MG63 (cell line): ENCODE measurements at regions not wholly inside any gene's neighbourhood (a gene's known extent, or its start where the extent isn't known, plus 50 kb on each side); places are given as distances from the start of the nearest gene placed in this dataset.
"Not testable (repeated sequence)": the region's sequence is repeated elsewhere in the genome, so short reads cannot be mapped to it uniquely, and the experiment has no call there.

Experiments used
- DNase-seq: peaks from one replicate; pipeline ENCODE4 v3.0.0-alpha.2; 2020
- H3K27me3 ChIP-seq: fragments of 250-450 bp; sonication (Bioruptor Pico); 2 replicates; pipeline ENCODE4 v1.5.1; 2020; ENCODE audit warnings: mild to moderate bottlenecking, moderate library complexity
- H3K36me3 ChIP-seq: fragments of 250-450 bp; sonication (Bioruptor Pico); 2 replicates; pipeline ENCODE4 v1.5.1; 2020; ENCODE audit warnings: mild to moderate bottlenecking, moderate library complexity
- H3K4me3 ChIP-seq: fragments of 250-450 bp; sonication (Bioruptor Pico); 2 replicates; pipeline ENCODE4 v1.5.1; 2020; ENCODE audit warnings: mild to moderate bottlenecking, moderate library complexity
- H3K9me3 ChIP-seq: fragments of 250-450 bp; sonication (Bioruptor Pico); 2 replicates; pipeline ENCODE4 v1.5.1; 2020; ENCODE audit warnings: mild to moderate bottlenecking, moderate library complexity

DNA sequence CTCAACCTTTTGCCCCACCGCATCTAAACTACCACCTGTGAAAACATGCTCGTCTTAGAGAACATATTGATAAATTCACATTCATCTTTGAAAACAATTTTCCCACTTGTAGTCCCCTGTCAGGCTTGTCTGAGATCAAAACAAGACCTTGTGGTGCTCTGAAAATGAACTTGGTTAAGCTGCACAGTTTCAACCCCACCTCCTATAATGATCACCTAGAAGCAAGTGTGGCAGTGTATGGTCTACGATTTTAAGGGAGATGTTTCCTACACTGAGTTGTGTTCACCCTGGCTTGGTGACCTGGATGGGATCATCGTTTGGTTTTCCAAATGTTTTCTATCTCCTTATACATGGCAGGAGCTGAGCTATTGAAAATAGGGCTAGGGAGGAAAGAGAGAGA lies 539.4 kb downstream of the DOK5 start:
- no peaks in the 10 kb centered on the region for H3K27me3 ChIP-seq
- no peaks in the 10 kb centered on the region for H3K9me3 ChIP-seq
- H3K36me3 ChIP-seq, result no peaks in the 10 kb centered on the region
- DNase-seq, result no peak
- H3K4me3 ChIP-seq, result no peak overlapping the region

DNA sequence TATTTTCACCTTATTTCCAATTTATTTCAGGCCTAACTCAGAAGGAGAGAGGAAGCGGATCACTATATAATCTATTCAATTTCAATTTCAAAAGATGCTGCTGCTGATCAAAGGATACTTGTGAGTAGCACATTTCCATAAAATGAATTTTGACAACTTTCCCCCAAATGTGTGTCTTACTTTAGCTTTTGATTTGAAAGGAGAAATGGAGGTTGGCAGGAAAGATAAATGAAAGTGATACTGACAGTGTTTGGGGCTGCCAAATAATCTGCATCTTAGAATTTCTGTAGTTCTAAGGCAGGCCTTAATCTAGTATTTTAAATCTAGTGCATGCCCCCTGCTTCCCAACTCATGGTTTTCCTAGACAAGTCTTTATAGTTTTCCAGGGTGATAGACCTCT lies 535.4 kb downstream of the DOK5 start:
- DNase-seq, result no peak
- Histone ChIP-seq H3K9me3 (no peaks in the 10 kb centered on the region), H3K4me3 (no peak overlapping the region), H3K27me3 (no peaks in the 10 kb centered on the region), H3K36me3 (no peaks in the 10 kb centered on the region)

DNA sequence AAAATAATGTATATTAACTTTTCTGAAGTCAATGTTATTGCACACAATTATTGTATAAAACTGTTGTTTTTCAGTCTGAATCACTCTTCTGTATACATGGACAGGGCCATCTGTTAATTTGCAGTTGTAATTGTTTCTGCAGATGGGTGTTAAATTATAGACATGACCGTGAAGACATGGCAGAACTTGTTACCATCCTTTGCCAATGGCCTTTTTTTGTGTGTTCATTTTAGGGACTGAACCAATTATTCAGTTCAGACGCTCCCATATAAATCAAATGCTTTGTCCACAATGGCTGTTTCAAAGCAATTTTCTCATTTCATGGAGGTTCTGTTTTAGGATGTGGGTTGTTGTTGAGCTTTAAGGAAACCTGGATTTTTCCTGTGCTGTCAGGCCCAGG lies 533.7 kb downstream of the DOK5 start:
- H3K27me3 ChIP-seq, result no peaks in the 10 kb centered on the region
- no peaks in the 10 kb centered on the region for H3K9me3 ChIP-seq
- no peak overlapping the region for H3K4me3 ChIP-seq
- H3K36me3 ChIP-seq, result no peaks in the 10 kb centered on the region
- no peak for DNase-seq

DNA sequence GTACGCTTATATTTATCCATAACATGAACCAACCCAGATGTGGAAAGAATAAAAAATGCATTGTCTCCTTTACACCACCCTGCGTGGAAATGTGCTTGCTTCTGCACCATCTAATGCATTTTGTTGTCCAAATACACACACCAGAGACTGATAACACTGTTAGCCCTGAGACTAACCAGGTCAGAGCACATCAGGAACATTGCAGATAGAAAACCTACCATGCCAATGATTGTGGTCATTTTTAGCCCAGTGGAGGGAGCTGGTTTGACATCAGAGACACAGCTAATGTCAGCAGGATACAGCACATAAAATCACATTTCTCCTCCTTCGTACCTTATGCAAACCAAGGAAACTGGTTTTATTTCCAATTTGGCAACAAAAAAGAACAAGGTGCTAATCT lies 528.7 kb downstream of the DOK5 start:
- H3K4me3 ChIP-seq, result no peak overlapping the region
- H3K9me3 ChIP-seq, result no peaks in the 10 kb centered on the region
- DNase-seq, result no peak

DNA sequence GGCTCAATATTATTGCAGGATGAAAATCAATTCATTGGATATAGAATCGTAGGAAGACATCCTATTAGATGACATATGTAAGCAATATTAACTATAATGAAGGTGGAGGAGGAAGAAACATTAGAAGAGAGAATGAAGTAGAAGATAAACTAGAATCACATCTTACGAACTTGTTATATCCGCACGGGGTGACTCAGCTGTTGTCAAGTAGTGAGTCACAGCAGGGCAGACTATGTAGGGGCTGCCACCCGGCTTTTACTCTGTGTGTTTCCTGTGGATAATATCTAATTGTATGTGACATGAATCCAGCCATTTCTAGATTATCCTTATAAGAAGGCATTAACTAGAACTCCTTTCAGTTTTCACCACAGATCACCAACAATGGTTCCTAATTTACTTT lies 520.2 kb downstream of the DOK5 start:
- peak; percentile 34 for DNase-seq
- H3K9me3 ChIP-seq, result no peaks in the 10 kb centered on the region
- no peaks in the 10 kb centered on the region for H3K27me3 ChIP-seq
- H3K36me3 ChIP-seq, result no peaks in the 10 kb centered on the region
- no peak overlapping the region for H3K4me3 ChIP-seq

More for the DNA sequence above, 528.7 kb downstream of the DOK5 start:
- no peaks in the 10 kb centered on the region for H3K27me3 ChIP-seq
- no peaks in the 10 kb centered on the region for H3K36me3 ChIP-seq

DNA sequence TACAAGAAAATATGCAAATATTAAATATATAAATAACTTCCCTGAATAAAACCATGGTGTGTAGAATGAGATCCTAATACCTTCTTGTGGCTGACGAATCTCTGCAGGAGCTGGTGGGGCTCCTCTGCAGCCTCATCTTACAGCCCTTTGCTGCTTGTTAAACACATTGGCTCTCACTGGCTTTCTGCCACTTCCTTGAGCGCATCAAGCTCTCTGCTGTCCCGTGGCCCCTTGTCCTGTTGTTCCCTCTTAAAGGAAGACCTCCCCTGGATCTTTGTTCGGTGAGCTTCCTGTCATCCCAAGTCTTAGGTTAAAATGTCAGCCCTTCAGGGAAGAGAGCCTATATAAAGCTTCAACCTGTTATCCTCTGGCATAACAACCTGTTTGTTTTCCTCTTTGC lies 519.6 kb downstream of the DOK5 start:
- Histone ChIP-seq H3K27me3 (no peaks in the 10 kb centered on the region), H3K4me3 (no peak overlapping the region), H3K36me3 (no peaks in the 10 kb centered on the region), H3K9me3 (no peaks in the 10 kb centered on the region)
- DNase-seq, result no peak

DNA sequence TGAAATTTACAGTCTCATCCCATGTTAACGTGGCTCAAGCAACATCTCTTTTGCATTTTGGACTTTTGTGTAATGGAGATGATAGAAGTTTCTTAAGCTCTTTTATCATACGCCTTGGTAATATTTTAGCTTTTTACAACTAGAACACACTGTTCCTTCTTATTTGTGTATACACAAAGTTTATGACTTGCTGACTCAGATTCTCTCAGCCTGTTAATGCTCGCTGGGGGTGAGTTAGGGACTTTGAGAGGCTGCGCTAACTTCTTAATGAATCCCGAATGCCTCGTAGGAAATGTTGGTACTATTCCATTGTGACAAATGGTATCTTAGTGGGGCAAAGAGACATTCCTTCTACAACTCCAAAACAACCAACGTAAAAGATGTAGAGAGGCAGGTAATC lies 509.7 kb downstream of the DOK5 start:
- Histone ChIP-seq H3K27me3 (no peaks in the 10 kb centered on the region), H3K9me3 (no peaks in the 10 kb centered on the region), H3K4me3 (no peak overlapping the region), H3K36me3 (no peaks in the 10 kb centered on the region)
- no peak for DNase-seq

DNA sequence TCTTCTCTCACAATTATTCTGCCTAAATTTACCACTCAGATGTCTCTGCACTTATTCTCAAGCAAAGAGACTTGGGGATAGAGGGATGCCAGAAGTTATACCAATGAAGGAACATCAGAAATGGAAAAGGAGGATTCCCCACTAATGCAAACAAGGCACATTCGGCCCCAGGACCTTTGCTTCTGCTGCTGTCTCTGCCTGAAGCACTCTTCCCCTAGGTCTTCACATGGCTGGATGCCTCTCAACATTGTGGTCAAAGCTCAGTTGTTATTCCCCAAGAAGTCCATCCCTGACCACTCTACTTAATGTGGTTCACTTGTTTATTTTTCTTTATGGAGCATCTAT lies 508.7 kb downstream of the DOK5 start:
- H3K9me3 ChIP-seq, result no peaks in the 10 kb centered on the region
- DNase-seq, result no peak
- no peaks in the 10 kb centered on the region for H3K36me3 ChIP-seq
- no peak overlapping the region for H3K4me3 ChIP-seq
- no peaks in the 10 kb centered on the region for H3K27me3 ChIP-seq

DNA sequence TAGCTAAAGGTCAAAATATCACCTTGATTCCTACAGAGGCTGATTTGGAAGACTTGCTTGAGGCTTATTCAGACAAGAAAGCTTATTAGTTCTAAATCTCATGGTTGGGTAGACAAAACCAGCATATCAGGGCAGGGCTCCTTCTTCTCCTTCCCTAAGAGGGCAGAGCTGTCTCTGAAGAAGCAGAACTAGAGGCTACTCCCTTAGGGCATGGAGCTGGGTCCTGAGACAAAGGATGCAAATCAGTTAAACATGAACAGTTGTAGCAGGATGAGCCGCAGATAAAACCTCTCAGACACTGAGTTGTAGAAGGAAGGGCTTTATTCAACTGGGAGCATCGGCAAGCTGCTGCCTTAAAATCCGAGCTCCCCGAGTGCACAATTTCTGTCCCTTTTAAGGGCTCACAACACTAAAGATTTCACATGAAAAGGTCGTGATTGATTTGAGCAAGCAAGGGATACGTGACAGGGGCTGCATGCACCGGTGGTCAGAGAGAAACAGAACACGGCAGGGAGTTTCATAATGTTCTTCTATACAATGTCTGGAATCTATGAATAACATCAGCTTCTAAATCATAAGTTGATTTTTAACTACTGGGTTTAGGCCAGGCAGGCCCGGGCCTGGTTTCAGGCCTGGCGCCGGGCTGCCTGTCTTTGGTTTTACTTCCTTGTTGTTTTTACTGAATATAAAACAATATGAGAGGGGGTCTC lies 508.2 kb downstream of the DOK5 start:
- not testable (repeated sequence) for H3K27me3 ChIP-seq, H3K4me3 ChIP-seq, H3K36me3 ChIP-seq, H3K9me3 ChIP-seq, DNase-seq

DNA sequence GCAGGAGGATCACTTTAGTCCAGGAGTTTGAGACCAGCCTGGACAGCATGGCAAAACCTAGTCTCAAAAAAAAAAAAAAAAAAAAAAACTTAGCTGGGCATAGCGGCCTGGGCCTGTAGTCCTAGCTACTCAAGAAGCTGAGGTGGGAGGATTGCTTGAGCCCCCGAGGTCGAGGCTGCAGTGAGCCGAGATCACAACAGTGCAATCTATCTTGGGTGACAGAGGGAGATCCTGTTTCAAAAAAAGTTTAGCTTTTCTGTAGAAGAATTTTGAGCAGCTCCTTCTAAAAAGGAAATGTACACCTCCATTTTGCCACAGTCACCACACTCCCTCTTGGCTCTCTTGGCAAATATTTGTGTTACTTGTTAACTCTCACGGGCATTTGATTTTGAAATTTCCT lies 505.8 kb downstream of the DOK5 start:
- Histone ChIP-seq H3K4me3 (no peak overlapping the region), H3K27me3 (no peaks in the 10 kb centered on the region), H3K9me3 (no peaks in the 10 kb centered on the region), H3K36me3 (no peaks in the 10 kb centered on the region)
- DNase-seq, result no peak

DNA sequence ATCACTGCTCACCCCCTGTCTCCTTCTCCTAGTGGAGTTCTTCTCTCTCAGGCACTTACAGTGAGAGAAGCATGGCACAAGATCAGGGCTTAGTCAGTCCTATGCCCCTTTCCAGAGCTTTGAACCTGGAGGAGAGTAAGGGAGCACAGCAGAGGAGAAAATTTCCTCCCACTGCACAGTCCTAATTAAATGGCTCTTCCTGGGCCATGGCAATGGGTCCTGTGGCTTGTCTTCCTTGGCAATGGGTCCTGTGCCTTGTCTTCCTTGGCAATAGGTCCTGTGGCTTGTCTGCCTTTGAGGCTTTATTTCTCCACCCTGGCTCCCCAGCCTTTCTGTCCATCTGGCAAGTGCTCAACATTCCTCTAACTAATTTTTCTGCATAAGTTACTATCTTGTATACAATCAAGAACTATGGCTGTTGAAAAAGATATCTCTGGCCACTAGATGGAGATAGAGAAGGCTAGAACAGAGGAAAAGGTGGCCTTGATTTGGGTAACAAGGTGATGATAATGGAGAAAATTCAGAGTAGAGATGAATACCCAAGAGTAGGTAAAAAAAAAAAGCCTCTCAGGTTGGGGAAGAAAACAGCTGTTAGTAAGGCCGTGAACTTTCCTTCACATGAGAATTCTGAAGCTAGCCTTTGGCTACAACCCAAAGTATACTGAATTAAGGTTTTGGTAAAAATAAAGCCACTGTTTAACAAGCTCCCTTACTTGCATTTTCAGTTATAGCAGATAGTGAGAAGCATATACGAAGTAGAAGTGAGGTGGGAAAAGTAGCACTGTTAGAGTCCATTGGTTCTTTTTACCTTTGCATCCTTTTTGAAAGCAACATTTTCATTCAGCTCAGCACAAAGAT lies 504.9 kb downstream of the DOK5 start:
- no peaks in the 10 kb centered on the region for H3K27me3 ChIP-seq
- H3K9me3 ChIP-seq, result no peaks in the 10 kb centered on the region
- no peak overlapping the region for H3K4me3 ChIP-seq
- peak; percentile 29 for DNase-seq
- H3K36me3 ChIP-seq, result no peaks in the 10 kb centered on the region

DNA sequence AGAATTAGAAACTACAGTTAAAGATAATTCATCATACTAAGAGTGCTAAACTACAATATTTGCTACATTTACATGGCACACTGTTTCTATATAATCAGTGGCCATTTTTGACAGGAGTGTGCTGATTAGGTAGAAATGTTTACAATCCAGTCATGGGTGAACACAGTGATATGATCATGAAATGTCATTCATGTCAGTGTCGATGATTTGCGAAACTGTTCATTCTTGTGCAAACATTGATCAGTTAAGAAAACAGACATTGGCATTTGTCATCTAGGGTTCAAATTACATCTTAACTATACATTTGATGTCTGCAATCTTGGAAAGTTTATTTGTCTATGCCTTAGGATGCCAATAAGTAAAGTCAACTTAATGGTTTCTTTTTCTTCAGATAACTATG lies 474.9 kb downstream of the DOK5 start:
- no peaks in the 10 kb centered on the region for H3K27me3 ChIP-seq
- no peak overlapping the region for H3K4me3 ChIP-seq
- no peaks in the 10 kb centered on the region for H3K9me3 ChIP-seq
- DNase-seq, result no peak
- no peaks in the 10 kb centered on the region for H3K36me3 ChIP-seq

DNA sequence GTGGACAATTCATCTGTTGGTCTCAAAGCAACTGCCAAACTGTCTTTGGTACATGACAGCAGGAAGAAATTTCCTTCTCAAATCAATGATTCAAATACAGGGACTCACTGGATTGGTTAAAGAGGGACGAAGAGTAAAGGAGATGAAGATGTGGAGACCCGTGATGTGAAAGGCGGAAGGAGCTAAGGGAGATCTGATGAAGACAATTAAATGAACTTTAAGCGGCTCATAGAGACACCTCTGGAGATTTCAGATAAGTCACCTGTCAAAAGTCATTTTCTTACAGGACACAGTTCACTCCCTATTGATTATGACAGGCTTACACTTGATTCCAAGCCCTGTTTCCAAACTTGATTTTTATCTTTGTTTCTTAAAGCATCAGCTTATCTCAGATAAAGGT lies 466.3 kb downstream of the DOK5 start:
- Histone ChIP-seq H3K9me3 (no peaks in the 10 kb centered on the region), H3K4me3 (no peak overlapping the region), H3K27me3 (no peaks in the 10 kb centered on the region), H3K36me3 (no peaks in the 10 kb centered on the region)
- no peak for DNase-seq

DNA sequence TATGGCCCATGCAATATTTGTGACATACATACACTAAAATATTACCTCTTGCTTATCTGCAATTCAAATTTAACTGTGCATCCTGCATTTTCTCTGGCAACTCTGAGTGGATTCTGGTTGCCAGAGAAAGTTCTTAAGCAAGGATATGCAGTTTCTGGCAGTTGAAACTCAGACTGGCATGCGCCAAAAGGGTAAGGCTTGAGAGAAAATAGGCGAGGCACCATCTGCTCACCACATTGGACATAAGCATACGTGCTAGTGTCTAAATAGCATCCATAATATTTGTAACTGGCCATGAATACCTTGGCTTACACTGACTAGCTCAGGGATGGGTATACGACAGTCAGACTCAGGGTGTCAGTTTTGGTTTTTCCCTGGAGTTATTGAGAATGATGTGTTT lies 465.1 kb downstream of the DOK5 start:
- DNase-seq, result no peak
- Histone ChIP-seq H3K4me3 (no peak overlapping the region), H3K9me3 (no peaks in the 10 kb centered on the region), H3K27me3 (no peaks in the 10 kb centered on the region), H3K36me3 (no peaks in the 10 kb centered on the region)

DNA sequence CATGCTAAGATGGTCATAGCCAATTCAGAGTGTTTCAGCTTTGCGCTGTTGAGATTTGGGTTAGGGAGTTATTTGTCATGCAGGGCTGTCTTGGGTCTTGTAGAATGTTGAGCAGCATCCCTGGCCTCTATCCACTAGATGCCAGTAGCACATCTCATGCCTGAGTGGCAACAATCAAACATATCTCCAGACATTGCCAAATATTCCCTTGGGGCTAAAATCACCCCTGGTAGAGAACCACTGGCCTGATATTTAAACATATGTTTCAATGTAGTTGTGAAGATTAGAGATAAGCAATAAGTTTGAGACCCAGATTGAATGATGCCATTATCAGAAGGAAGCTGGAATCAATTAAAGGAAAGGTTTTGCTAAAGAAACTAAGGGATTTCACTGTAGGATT lies 463.3 kb downstream of the DOK5 start:
- H3K36me3 ChIP-seq, result no peaks in the 10 kb centered on the region
- no peaks in the 10 kb centered on the region for H3K27me3 ChIP-seq
- no peaks in the 10 kb centered on the region for H3K9me3 ChIP-seq
- no peak for DNase-seq
- no peak overlapping the region for H3K4me3 ChIP-seq

DNA sequence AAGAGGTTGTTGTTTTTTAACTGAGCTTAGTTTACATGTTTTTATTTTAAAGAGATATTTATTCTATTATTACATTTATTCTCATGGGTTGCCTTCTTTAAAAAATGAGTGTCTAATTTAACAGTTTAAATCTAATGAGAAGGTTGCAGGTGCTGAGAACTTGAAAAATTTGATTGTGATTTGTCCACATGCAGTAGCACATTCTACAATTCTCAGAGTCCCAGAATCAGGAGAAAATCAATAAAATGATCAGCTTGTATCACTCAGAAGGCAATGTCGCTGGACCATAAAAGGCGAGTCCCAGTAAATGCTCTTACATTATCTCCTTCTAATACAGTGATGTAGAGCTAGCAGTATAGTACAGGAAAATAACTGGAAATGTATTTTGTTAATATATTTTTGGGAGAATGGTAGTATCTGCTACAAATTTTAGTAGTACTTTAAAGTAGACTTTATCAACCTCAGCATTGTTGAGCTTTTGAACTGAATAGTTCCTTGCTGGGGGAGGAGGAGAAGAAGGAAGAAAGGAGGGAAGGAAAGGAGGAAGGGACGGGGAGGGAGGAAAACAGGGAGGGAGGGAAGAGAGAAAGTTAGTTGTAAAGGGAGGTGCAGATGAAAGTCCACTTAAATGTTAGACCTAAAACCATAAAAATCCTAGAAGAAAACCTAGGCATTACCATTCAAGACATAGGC lies 458.0 kb downstream of the DOK5 start:
- Histone ChIP-seq H3K36me3 (no peaks in the 10 kb centered on the region), H3K9me3 (no peaks in the 10 kb centered on the region), H3K27me3 (no peaks in the 10 kb centered on the region), H3K4me3 (no peak overlapping the region)
- no peak for DNase-seq

DNA sequence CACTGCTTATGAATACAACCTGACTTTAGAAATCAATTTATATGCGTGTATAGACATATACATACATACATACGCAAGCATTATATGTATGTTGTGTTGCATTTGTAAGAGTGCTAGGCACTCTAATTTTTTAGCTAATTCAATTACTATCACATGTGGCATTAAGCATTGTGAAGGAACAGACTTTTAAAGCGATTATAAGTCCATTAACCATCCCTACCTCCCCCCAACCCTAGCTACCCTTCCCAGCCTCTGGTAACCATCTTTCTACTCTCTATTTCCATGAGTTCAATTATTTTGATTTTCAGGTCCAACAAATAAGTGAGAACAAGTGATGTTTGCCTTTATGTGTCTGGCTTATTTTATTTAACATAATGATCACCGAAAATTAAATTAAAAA lies 453.8 kb downstream of the DOK5 start:
- H3K9me3 ChIP-seq, result no peaks in the 10 kb centered on the region
- H3K27me3 ChIP-seq, result no peaks in the 10 kb centered on the region; the same call in 1 of the 2 replicates
- DNase-seq, result no peak
- H3K4me3 ChIP-seq, result no peak overlapping the region
- H3K36me3 ChIP-seq, result no peaks in the 10 kb centered on the region

DNA sequence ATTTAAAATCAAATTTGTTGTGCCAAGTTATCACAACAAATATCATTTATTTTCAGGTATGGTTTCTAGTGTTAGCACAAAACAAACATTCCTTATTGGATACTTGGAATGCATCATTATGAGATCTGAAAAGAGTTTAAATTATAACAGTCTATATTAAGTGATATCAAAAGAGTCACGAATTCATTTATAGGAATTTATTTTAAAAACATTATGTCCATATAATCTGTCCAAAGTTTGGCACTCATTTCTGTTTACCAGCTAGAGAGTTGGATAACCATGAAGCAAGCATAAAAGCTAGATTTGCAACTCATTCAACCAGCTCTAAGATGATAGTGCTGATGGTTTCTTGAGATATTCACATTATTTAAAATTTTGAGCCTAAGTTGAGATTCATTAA lies 453.2 kb downstream of the DOK5 start:
- DNase-seq, result no peak
- Histone ChIP-seq H3K27me3 (no peaks in the 10 kb centered on the region; the same call in 1 of the 2 replicates), H3K36me3 (no peaks in the 10 kb centered on the region), H3K4me3 (no peak overlapping the region), H3K9me3 (no peaks in the 10 kb centered on the region)
